Astrocyte (in vitro differentiated cells and primary cell): ENCODE measurements at regions not wholly inside any gene's neighbourhood (a gene's known extent, or its start where the extent isn't known, plus 50 kb on each side); places are given as distances from the start of the nearest gene placed in this dataset.

Experiments
- CTCF ChIP-seq: IDR thresholded peaks from 2 replicates; pipeline ENCODE4 v1.5.1; 2011; ENCODE audit warnings: low read depth, mild to moderate bottlenecking, inconsistent platforms, low read length, moderate library complexity; ENCODE audit not compliant: insufficient read depth
- EZH2 ChIP-seq: IDR thresholded peaks from 2 replicates; pipeline ENCODE4 v1.6.1; 2012; ENCODE audit warnings: mild to moderate bottlenecking, low read length, inconsistent platforms; ENCODE audit not compliant: insufficient read depth

DNA sequence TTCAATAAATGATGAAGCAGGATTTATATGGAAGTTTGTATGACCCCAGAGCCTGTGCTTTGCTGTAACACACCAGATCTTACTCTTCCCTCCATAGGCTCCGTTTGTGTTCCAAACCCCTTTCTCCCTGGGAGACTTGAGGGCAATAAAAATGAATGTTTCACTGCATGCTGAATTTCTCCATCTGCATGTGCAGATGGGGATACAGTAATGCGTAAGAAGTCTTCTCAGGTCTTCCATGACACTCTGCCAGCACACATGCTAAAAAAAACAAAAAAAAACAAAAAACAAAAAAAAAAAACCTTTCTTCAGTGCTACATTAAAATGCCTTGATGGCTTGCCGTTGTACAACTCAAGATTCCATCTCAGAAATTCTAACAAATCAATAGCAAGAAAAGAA lies 170.2 kb upstream of the ANKFN1 start:
- TF ChIP-seq CTCF, result no peak
- no peak for TF ChIP-seq EZH2
